Left renal cortex interstitium (tissue), 4 donors: ENCODE measurements at regions not wholly inside any gene's neighbourhood (a gene's known extent, or its start where the extent isn't known, plus 50 kb on each side); places are given as distances from the start of the nearest gene placed in this dataset.
"Not testable (repeated sequence)": the region's sequence is repeated elsewhere in the genome, so short reads cannot be mapped to it uniquely, and the experiment has no call there.

Experiments
- DNase-seq, 4 donors: peaks; one replicate each; pipeline ENCODE4 v3.0.0-alpha.2; 2013; ENCODE audit warnings: low read depth in 4 of 4, low spot score in 2 of 4, missing footprints in 1 of 4

DNA sequence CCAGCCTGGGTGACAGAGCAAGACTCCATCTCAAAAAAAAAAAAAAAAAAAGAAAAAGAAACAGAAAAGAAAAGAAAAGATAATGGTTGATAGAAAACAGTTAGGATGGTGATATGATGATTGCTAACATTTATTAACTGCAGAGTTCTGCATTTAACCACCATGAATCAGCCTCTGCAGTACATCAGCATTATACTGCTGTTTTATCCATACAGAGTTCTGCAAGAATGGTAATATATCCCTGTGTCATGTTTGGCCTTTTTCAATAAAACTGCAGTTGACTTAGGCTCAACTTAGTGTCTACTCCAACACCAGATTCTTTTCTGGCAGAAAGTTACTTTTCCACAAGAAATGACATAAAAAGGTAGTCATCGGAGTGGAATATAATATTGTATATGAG lies 62.6 kb downstream of the DUSP6 start:
- DNase-seq, result no peak

- no peak for DNase-seq
Measured at GRCh38 chr12:89288959-89289358, 63.3 kb downstream of the DUSP6 start.

- no peak for DNase-seq
Measured at GRCh38 chr12:89286501-89286900, 65.8 kb downstream of the DUSP6 start.

DNA sequence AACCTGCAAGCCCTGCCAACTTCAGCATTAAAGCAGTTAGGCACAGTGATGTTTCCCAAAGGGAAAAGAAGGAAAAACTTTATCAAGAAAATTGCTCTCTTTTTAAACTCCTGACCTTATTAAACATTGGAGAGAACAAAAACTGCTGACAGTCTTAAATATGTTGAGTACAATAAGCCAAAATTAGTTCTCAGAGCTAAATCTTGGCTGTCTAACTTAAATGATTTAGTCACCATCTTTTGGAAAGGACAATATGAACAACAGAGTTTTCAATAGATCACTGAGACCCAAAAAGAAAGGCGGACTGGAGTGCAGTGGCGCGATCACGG lies 70.8 kb downstream of the DUSP6 start:
- no peak for DNase-seq

DNA sequence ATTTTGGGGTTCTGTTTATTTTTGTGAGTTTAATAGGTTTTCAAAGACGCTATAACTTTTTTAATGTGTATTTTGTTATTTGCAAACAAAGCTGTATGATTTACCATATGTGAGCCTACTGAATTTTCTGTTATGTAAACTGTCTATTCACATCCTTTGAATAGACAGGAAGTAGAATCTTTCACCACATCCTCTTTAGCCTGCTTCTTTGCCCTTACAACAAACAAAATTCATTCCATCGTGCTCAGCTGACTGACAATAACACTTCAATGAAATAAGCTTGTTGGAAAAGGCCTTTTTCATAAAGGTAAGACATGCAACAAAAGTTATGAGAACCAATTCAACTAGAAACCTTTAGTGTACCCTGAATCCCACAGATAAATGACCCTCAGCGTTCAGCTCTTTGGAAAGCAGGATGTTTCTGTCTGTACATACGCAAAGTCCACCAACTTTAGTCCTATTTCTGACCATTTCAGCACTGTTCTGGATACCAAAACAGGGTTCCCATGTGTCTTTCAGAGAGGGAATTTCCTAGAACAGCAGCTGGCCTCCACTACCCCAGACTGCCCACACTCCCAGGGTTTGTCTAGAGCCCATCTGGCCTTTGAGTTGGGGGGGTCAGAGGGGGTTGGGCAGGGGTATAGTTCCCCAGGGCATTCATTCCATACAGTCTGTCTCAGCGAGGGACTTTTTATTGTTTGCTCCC lies 71.3 kb downstream of the DUSP6 start:
- DNase-seq, result no peak

DNA sequence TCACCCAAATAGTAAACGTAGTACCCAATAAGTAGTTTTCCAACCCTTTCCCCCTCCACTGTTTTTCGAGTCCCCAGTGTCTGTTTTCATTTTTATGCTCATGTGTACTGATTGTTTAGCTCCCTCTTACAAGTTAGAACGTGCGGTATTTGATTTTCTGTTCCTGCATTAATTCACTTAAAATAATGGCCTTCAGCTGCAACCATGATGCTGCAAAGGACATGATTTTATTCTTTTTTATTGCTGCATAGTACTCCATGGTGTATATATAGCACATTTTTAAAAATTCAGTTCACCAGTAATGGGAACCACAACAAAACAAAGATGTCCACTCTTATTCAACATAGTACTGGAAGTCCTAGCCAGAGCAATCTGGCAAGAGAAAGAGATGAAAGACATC lies 72.8 kb downstream of the DUSP6 start:
- no peak for DNase-seq

- no peak for DNase-seq
Measured at GRCh38 chr12:89278862-89279261, 73.4 kb downstream of the DUSP6 start.

- DNase-seq, result no peak
Measured at GRCh38 chr12:89278169-89278568, 74.1 kb downstream of the DUSP6 start.

DNA sequence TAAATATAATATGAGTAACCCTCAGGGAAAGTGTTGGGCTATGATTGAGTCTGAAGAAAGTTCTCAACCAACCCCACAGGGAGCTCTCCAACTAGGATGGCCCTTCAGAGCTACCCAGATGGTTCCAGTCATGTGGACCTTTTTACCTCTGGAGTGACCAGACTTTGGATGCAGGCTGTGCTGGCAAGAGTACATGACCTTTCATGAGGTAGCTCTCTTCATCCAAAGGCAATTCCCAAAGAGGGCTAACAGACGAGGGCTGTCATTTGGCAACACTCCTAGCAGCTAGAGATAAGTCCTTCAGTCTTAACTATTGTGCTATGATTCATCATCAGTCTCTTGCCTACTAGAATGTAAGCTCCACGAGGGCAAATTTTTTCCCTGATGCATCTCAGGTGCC lies 75.4 kb downstream of the DUSP6 start:
- DNase-seq, result no peak

DNA sequence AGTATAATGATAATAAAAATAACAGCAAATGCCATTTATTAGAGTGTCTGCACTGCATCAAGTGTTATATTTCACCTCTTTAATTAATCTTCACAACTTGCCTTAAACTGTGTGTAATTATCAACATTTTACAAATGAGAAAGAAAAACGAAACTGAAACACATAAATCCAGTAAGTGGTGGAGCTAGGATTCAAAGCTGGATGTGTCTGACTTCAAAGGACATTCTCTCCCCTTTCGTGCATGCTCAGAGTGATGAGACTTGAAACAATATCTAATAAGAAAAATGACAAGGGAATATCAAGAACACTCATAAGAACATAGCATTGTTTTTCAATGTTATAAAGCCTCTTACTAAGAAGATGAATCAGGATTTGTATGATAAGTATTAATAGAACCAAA lies 78.8 kb downstream of the DUSP6 start:
- no peak for DNase-seq

DNA sequence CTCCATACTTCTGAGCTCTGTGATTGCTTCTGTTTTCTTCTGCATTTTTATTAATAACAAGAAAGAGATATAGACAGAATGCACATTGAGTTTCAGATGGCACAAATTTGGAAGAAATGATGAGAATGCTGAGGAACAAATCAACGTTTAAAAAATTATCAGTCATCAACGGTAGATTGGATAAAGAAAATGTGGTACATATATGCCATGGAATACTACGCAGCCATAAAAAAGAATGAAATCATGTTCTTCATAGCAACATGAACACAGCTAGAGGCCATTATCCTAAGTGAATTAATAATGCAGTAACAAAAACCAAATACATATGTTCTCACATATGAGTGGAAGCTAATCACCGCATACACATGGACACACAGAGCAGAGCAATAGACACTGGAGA lies 81.8 kb downstream of the DUSP6 start:
- DNase-seq, result no peak

GRCh38 chr12:89269174-89269573 lies 83.1 kb downstream of the DUSP6 start:
- no peak for DNase-seq

GRCh38 chr12:89267404-89267803 lies 84.9 kb downstream of the DUSP6 start:
- no peak for DNase-seq

DNA sequence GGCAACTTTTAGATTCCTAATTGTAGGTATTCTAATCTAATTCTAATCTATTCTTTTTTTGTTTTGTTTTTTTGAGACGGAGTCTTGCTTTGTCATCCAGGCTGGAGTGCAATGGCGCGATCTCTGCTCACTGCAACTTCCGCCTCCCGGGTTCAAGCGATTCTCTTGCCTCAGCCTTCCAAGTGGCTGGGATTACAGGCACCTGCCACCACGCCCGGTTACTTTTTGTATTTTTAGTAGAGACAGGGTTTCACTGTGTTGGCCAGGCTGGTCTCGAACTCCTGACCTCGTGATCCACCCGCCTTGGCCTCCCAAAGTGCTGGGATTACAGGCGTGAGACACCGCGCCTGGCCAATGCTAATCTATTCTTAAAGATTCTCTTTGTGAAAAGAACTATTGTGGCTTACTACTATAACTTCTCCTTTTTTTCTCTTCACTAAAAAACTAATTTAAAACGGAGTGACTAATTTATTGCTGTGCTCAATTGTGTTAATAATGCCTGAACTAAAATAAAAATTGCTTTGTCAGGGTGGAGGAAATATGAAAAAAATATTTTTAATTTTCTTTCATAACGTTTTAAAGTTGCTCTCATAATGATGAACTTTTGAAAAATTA lies 85.6 kb downstream of the DUSP6 start:
- not testable (repeated sequence) for DNase-seq

DNA sequence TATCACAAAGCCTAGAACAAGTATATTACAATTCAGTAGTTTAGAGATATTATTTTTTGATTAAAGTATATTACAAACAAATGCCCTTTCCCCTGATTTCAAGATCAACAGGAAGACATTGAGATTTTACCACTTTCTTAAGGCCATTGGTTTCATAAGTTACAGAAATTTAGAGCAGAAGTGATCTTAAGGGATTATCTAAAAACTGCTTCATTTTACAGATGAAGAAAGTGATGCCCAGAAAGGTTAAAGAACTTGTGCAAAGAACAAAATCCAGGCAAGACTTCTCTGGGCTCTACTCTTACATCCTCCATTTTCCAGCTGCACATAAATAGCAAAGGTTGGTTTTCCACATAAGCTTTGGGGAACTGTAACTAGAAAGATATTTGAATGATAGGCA lies 87.5 kb downstream of the DUSP6 start:
- no peak for DNase-seq

- no peak for DNase-seq
Measured at GRCh38 chr12:89263900-89264299, 88.4 kb downstream of the DUSP6 start.

- no peak for DNase-seq
Measured at GRCh38 chr12:89262855-89263552, 89.3 kb downstream of the DUSP6 start.

- no peak for DNase-seq
Measured at GRCh38 chr12:89261982-89262381, 90.3 kb downstream of the DUSP6 start.

DNA sequence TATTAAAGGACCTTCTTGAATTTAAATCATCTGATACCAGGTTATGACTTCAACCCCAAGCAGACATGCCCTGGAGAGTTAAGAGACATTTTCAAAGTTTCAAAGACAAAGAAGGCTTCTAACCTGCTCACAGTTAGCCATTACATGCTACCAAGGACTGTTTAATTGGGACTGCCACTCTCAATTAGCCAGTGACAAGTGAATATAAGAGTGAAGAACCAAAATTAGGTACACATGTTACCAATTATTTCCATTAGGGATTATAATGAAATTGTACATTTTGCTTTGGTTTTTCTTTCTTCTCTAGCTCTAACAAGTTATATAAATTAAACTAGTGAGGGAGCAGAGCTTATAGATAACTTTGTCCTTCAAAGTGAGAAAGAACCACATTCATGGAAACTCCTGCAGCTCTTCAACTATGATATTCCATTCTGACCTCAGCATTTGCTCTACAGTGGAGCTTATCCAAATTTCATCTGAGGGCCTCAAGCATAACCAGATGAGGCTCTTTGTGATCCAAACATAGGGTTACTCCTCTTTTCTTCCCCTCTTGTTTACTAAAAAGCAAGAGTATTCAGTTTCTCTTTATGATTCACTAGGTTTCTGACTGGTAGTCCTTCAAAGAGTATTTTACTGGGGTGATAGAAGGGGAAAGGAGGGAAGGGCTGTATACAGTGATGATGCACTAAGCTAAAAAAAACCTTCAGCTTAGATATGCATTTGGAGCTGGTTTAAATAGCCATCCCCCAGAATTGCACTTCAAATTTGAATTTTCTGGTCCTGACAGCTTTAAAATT lies 91.3 kb downstream of the DUSP6 start:
- no peak for DNase-seq

- no peak for DNase-seq
Measured at GRCh38 chr12:89259821-89260220, 92.5 kb downstream of the DUSP6 start.

DNA sequence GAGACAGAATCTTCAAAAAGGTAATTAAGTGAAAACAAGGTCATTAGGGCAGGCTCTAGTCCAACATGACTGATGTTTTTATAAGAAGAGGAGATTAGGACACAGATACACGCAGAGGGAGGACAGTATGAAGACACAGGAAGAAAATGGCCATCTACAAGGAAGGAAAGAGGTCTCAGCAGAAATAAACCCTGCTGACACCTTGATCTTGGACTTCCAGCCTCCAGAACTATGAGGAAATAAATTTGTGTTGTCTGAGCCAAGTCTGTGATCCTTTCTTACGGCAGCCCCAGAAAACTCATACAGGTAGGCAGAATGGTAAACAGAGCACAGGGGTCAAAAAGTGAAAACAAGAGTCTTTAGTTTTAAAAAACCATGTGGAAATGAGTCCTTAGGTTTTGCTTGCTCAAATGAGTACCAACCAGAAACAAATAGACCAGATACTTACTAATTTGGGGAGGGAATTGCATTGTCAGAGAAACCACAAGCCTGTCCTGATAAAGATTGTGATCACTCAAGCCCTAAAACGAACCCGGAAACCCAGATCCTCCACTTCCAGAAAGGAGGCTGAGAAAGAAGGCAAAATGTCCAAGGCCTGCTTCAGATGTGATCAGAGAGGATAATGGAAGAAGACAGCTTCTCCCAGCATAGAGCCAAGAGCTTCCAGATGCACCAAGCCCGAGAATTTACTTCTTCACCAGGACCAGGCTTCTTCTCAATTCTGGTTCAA lies 93.9 kb downstream of the DUSP6 start:
- no peak for DNase-seq
